HUDEP-2 (cell line): ENCODE measurements at regions not wholly inside any gene's neighbourhood (a gene's known extent, or its start where the extent isn't known, plus 50 kb on each side); places are given as distances from the start of the nearest gene placed in this dataset.

Experiments
- DNase-seq, 76 experiments: peaks; one replicate each; lab custom pipeline; 2025; ENCODE audit not compliant: unreplicated experiment in 76 of 76; lab: John Stamatoyannopoulos, UW

- DNase-seq = peak in 7 of 76 experiments; percentile 6 to 46 (median 15)
Measured at GRCh38 chr17:51434434-51435170, 174.3 kb downstream of the UTP18 start.

- peak in 41 of 76 experiments; percentile 2 to 70 (median 26) for DNase-seq
Measured at GRCh38 chr17:51435171-51435552, 174.8 kb downstream of the UTP18 start.

GRCh38 chr17:51435641-51436091 lies 175.3 kb downstream of the UTP18 start:
- peak in 43 of 76 experiments; percentile 4 to 76 (median 28) for DNase-seq

- no peak for DNase-seq
Measured at GRCh38 chr17:51439395-51440229, 179.3 kb downstream of the UTP18 start.

- no peak for DNase-seq
Measured at GRCh38 chr17:51441431-51441830, 181.1 kb downstream of the UTP18 start.

- no peak for DNase-seq
Measured at GRCh38 chr17:51442088-51442865, 181.9 kb downstream of the UTP18 start.

GRCh38 chr17:51443646-51444045 lies 183.3 kb downstream of the UTP18 start:
- DNase-seq = no peak

- no peak for DNase-seq
Measured at GRCh38 chr17:51445946-51446345, 185.6 kb downstream of the UTP18 start.

- no peak for DNase-seq
Measured at GRCh38 chr17:51454456-51454978, 194.2 kb downstream of the UTP18 start.

GRCh38 chr17:51455211-51455610 lies 194.9 kb downstream of the UTP18 start:
- no peak for DNase-seq

- no peak for DNase-seq
Measured at GRCh38 chr17:51455931-51456330, 195.6 kb downstream of the UTP18 start.

GRCh38 chr17:51456942-51457341 lies 196.6 kb downstream of the UTP18 start:
- no peak for DNase-seq

GRCh38 chr17:51461578-51462004 lies 201.2 kb downstream of the UTP18 start:
- peak in 37 of 76 experiments; percentile 2 to 65 (median 21) for DNase-seq

GRCh38 chr17:51463353-51463752 lies 203.0 kb downstream of the UTP18 start:
- no peak for DNase-seq

GRCh38 chr17:51467336-51467735 lies 207.0 kb downstream of the UTP18 start:
- no peak for DNase-seq

- no peak for DNase-seq
Measured at GRCh38 chr17:51472670-51473205, 212.4 kb downstream of the UTP18 start.

GRCh38 chr17:51474764-51475163 lies 214.4 kb downstream of the UTP18 start:
- no peak for DNase-seq

GRCh38 chr17:51475730-51476129 lies 215.4 kb downstream of the UTP18 start:
- no peak for DNase-seq

GRCh38 chr17:51479303-51479702 lies 219.0 kb downstream of the UTP18 start:
- no peak for DNase-seq

- DNase-seq = no peak
Measured at GRCh38 chr17:51481370-51481769, 221.0 kb downstream of the UTP18 start.
